Esophagus squamous epithelium (tissue), 5 donors: ENCODE measurements at regions not wholly inside any gene's neighbourhood (a gene's known extent, or its start where the extent isn't known, plus 50 kb on each side); places are given as distances from the start of the nearest gene placed in this dataset.

ENCODE experiments used
- DNase-seq: peaks from one replicate; lab custom pipeline; 2025; lab: John Stamatoyannopoulos, UW
- H3K27ac ChIP-seq, 4 donors: fragments of 200-600 bp; sonication (generic); one replicate each; pipeline ENCODE4 v1.5.1; 2016 to 2019; ENCODE audit warnings: mild to moderate bottlenecking in 1 of 4
- H3K27me3 ChIP-seq, 4 donors: fragments of 200-600 bp; sonication (generic); 1 replicate in 3 of 4; 2 replicates in 1 of 4; pipeline versions ENCODE4 v1.5.1 to v1.6.0; 2017 to 2021; ENCODE audit warnings: antibody characterized with exemption in 1 of 4
- H3K36me3 ChIP-seq, 3 donors: fragments of 200-600 bp; sonication (generic); one replicate each; pipeline ENCODE4 v1.5.1; 2016 to 2019
- H3K4me1 ChIP-seq, 3 donors: fragments of 200-600 bp; sonication (generic); one replicate each; pipeline ENCODE4 v1.5.1; 2017 to 2019
- H3K4me3 ChIP-seq, 4 donors: fragments of 200-600 bp; sonication (generic); 1 replicate in 3 of 4; 2 replicates in 1 of 4; pipeline ENCODE4 v1.5.1; 2016 to 2019; ENCODE audit warnings: mild to moderate bottlenecking in 2 of 4, moderate library complexity in 1 of 4
- H3K9me3 ChIP-seq, 3 donors: fragments of 200-600 bp; sonication (generic); one replicate each; pipeline ENCODE4 v1.5.1; 2016 to 2019
- CTCF ChIP-seq, 6 experiments: fragments of 450-650 bp in 4 of 6; fragments of 200-600 bp in 2 of 6; sonication (generic) in 2 of 6; IDR thresholded peaks; one replicate each; pipeline ENCODE4 v1.5.1; 2016 to 2019; ENCODE audit warnings: antibody characterized with exemption in 6 of 6, mild to moderate bottlenecking in 4 of 6, moderate library complexity in 4 of 6
- POLR2A ChIP-seq, 4 donors: fragments of 450-650 bp; IDR thresholded peaks; one replicate each; pipeline ENCODE4 v1.6.1; 2017; ENCODE audit warnings: antibody characterized with exemption in 4 of 4, mild to moderate bottlenecking in 4 of 4, moderate library complexity in 3 of 4
- WGBS, 2 donors: methylation state at CpG; one replicate each; pipeline ENCODE4 v1.1.5; 2018; 5-methylcytosine and 5-hydroxymethylcytosine counted together
- intact Hi-C: fragments of 100-400 bp; cut with DNase I; formaldehyde crosslinking; loops from one replicate; pipeline ENCODE4 v1.15.0; 2022
- donor health status: DM: yes; HTN: yes; CAD: no.

GRCh38 chr1:209266590-209267205 is 316.8 kb upstream of the CAMK1G start:
- WGBS, 2 donors: 24 to 35% methylated on average over 5 of the region's 5 CpGs

GRCh38 chr1:209267968-209268367 is 315.5 kb upstream of the CAMK1G start:
- no peak overlapping the region for H3K4me3 ChIP-seq
- H3K27ac ChIP-seq: no peak overlapping the region
- H3K36me3 ChIP-seq: no peaks in the 10 kb centered on the region
- H3K4me1 ChIP-seq: peaks cover 0 to 8% (median 0%) of the 10 kb centered on the region in 3 donors
- DNase-seq: no peak
- TF ChIP-seq CTCF (IDR thresholded peaks at IDR 0.05): no peak
- no peak for TF ChIP-seq POLR2A (IDR thresholded peaks at IDR 0.05)
- no peaks in the 10 kb centered on the region for H3K27me3 ChIP-seq
- intact Hi-C loops: no loop called here
- H3K9me3 ChIP-seq: no peaks in the 10 kb centered on the region
- WGBS, 2 donors: 82 to 95% methylated on average over 1 to 2 of the region's 2 CpGs

More at GRCh38 chr1:209266590-209267205, 316.8 kb upstream of the CAMK1G start:
- Histone ChIP-seq H3K27ac (no peak overlapping the region), H3K27me3 (no peaks in the 10 kb centered on the region), H3K36me3 (no peaks in the 10 kb centered on the region), H3K4me3 (no peak overlapping the region), H3K4me1 (peaks cover 0 to 8% (median 0%) of the 10 kb centered on the region in 3 donors), H3K9me3 (no peaks in the 10 kb centered on the region)
- TF ChIP-seq CTCF (IDR thresholded peaks at IDR 0.05) (no peak), POLR2A (IDR thresholded peaks at IDR 0.05) (no peak)
- intact Hi-C loops: no loop called here
- no peak for DNase-seq

- no peak for DNase-seq
- no peaks in the 10 kb centered on the region for H3K27me3 ChIP-seq
- no peaks in the 10 kb centered on the region for H3K36me3 ChIP-seq
- intact Hi-C loops: no loop called here
- H3K4me1 ChIP-seq: peaks cover 0 to 8% (median 0%) of the 10 kb centered on the region in 3 donors
- TF ChIP-seq POLR2A (IDR thresholded peaks at IDR 0.05): no peak
- no peak for TF ChIP-seq CTCF (IDR thresholded peaks at IDR 0.05)
- no peak overlapping the region for H3K27ac ChIP-seq
- no peaks in the 10 kb centered on the region for H3K9me3 ChIP-seq
- H3K4me3 ChIP-seq: no peak overlapping the region
- 63 to 64% methylated on average over 1 of the region's 1 CpG for WGBS, 2 donors
Observed at GRCh38 chr1:209268479-209268878, 315.0 kb upstream of the CAMK1G start.

GRCh38 chr1:209276321-209276720 is 307.2 kb upstream of the CAMK1G start:
- Histone ChIP-seq H3K4me3 (no peak overlapping the region), H3K27me3 (no peaks in the 10 kb centered on the region), H3K36me3 (no peaks in the 10 kb centered on the region), H3K9me3 (no peaks in the 10 kb centered on the region), H3K4me1 (no peaks in the 10 kb centered on the region), H3K27ac (no peak overlapping the region)
- WGBS, 2 donors: 71 to 77% methylated on average over 3 of the region's 3 CpGs
- intact Hi-C loops: no loop called here
- TF ChIP-seq POLR2A (IDR thresholded peaks at IDR 0.05) (no peak), CTCF (IDR thresholded peaks at IDR 0.05) (no peak)
- no peak for DNase-seq

GRCh38 chr1:209277662-209278061 is 305.9 kb upstream of the CAMK1G start:
- no peak overlapping the region for H3K27ac ChIP-seq
- WGBS, 2 donors: 83 to 100% methylated on average over 1 of the region's 1 CpG
- TF ChIP-seq POLR2A (IDR thresholded peaks at IDR 0.05) (no peak), CTCF (IDR thresholded peaks at IDR 0.05) (no peak)
- H3K9me3 ChIP-seq: no peaks in the 10 kb centered on the region
- no peaks in the 10 kb centered on the region for H3K27me3 ChIP-seq
- H3K4me3 ChIP-seq: no peak overlapping the region
- no peaks in the 10 kb centered on the region for H3K36me3 ChIP-seq
- intact Hi-C loops: no loop called here
- no peak for DNase-seq
- no peaks in the 10 kb centered on the region for H3K4me1 ChIP-seq
